ENCODE measurements at regions not wholly inside any gene's neighbourhood (a gene's known extent, or its start where the extent isn't known, plus 50 kb on each side); places are given as distances from the start of the nearest gene placed in this dataset.

DNA sequence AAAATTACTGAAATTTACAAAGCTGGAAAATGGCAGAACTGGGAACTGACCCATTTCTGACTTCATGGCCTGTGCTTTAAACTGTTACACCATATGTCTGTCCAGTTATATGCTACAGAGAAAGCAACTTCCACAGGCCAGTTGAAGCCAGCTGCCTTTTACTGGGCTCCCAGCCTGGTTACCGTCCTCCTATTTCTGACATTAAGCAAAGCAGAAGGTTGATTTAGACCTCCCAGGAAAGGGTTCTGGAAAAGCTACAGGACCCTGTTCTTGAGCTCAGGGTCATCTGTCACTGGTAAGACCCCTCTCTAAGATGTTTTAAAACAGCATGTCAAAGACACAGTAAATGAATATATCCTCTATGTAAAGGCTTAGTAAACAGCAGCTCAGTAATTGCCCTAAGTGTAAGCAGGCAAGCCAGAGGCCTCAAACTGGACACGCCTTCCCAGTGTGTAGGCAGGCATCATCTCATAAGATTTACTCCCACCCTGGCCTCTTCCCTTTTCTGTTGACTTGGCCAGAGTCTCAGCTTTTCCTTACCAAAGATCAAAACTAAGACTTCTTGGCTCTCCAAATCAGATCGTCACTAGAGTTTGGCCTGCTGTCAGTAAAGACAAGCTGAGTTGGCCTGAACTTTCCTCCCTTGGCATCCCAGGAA lies 55.4 kb upstream of the RNU6-8 start:
- TF ChIP-seq, protein P1, sequence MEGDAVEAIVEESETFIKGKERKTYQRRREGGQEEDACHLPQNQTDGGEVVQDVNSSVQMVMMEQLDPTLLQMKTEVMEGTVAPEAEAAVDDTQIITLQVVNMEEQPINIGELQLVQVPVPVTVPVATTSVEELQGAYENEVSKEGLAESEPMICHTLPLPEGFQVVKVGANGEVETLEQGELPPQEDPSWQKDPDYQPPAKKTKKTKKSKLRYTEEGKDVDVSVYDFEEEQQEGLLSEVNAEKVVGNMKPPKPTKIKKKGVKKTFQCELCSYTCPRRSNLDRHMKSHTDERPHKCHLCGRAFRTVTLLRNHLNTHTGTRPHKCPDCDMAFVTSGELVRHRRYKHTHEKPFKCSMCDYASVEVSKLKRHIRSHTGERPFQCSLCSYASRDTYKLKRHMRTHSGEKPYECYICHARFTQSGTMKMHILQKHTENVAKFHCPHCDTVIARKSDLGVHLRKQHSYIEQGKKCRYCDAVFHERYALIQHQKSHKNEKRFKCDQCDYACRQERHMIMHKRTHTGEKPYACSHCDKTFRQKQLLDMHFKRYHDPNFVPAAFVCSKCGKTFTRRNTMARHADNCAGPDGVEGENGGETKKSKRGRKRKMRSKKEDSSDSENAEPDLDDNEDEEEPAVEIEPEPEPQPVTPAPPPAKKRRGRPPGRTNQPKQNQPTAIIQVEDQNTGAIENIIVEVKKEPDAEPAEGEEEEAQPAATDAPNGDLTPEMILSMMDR (conservative IDR thresholded peaks at IDR 0.05; ENCODE audit: low read length): no peak
- TF ChIP-seq EZH2phosphoT487 (IDR thresholded peaks at IDR 0.05; ENCODE audit: borderline replicate concordance): no peak

Measured in Loucy (cell line).